Brain pericyte (primary cell): ENCODE measurements at regions not wholly inside any gene's neighbourhood (a gene's known extent, or its start where the extent isn't known, plus 50 kb on each side); places are given as distances from the start of the nearest gene placed in this dataset.
"Not testable (repeated sequence)": the region's sequence is repeated elsewhere in the genome, so short reads cannot be mapped to it uniquely, and the experiment has no call there.

Experiments used
- DNase-seq: peaks from one replicate; pipeline ENCODE4 v3.0.0-alpha.2; 2012; ENCODE audit warnings: low read depth, low spot score

DNA sequence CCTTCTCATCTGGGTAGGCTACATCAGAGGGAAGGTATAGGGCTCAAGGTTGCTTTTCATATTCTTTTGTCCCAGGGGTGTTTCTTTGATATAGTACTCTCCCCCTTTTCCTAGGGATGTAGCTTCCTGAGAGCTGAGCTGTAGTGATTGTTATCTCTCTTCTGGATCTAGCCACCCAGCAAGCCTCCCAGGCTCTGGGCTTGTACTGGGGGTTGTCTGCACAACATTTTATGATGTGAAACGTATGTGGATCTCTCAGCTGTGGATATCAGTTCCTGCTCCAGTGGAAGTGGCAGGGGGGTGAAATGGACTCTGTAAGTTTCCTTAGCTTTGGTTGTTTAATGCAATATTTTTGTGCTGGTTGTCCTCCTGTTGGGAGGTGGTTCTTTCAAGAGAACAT is 437.3 kb upstream of the SYNCRIP start:
- DNase-seq: no peak

DNA sequence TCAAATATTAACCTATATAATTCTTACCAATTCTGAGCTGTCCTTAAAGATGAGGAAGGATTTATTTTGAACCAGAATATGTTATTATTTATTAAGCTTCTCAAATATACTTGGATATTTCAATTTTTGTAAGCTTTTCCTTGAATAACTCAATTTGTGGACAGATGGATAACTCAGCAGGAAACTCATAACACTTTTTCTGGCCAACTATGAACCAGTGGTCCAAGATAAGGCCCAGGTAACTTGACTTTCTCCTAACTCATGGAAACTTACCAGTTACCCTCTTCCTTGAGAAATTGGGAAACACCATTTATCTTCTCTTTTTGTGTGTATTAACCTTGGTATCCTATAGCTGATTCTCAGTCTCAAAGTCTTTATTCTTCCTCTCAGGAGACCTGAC is 427.5 kb upstream of the SYNCRIP start:
- no peak for DNase-seq

DNA sequence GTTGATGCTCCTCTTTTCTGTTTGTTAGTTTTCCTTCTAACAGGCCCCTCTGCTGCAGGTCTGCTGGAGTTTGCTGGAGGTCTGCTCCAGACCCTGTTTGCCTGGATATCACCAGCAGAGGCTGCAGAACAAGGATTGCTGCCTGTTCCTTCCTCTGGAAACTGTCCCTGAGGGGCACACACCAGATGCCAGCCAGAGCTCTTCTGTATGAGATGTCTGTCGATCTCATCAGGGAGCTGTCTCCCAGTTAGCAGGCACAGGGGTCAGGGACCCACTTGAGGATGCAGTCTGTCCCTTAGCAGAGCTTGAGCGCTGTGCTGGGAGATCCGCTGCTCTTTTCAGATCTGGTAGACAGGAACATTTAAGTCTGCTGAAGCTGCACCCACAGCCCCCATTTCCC is 422.3 kb upstream of the SYNCRIP start:
- not testable (repeated sequence) for DNase-seq

DNA sequence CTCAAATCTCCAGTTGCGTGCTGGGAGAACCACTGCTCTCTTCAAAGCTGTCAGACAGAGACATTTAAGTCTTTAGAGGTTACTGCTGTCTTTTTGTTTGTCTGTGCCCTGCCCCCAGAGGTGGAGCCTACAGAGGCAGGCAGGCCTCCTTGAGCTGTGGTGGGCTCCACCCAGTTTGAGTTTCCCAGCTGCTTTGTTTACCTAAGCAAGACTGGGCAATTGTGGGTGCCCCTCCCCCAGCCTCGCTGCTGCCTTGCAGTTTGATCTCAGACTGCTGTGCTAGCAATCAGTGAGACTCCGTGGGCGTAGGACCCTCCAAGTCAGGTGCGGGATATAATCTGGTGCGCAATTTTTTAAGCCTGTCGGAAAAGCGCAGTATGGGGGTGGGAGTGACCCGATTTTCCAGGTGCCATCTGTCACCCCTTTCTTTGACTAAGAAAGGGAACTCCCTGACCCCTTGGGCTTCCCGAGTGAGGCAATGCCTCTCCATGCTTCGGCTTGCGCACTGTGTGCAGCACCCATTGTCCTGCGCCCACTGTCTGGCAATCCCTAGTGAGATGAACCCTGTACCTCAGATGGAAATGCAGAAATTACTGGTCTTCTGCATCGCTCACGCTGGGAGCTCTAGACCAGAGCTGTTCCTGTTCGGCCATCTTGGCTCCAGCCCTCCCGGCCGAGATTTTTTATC is 414.8 kb upstream of the SYNCRIP start:
- not testable (repeated sequence) for DNase-seq

DNA sequence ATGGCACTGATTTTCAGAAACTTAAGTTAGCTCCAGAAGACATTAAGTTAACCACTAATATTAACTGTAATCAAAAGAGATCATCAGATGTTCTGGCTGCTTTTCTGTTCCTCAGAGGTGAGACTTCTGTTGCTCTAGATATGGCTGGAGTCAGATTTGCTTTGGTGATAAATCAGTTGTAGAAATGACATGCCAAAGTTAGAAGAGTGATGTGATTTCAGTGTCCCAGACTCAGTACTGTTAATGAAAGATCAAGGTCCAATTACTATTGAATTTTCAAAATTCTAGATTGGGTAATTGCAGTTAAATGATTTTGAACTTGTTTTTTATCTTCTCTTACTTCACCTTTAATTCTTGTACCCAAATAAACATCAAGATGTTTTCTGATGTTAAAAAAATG is 402.4 kb upstream of the SYNCRIP start:
- DNase-seq: no peak

DNA sequence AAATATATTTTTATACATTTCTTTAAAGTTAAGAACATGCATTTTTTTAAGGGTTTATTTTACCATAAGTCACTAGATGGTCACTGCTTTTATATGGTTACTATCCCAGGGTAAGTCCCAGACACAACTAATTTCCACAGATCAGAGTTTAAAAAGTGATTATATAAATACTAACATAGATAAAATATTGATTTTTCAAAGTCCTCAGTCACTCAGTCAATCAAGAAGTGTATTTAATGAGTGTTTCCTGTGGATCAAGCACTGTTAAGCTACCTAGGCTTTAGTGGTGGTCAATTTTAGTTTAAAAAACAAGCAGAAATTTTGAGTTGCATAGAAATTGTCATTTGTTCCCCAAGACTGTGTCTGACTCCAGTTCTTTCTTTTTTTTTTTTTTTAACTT is 399.5 kb upstream of the SYNCRIP start:
- DNase-seq: no peak

DNA sequence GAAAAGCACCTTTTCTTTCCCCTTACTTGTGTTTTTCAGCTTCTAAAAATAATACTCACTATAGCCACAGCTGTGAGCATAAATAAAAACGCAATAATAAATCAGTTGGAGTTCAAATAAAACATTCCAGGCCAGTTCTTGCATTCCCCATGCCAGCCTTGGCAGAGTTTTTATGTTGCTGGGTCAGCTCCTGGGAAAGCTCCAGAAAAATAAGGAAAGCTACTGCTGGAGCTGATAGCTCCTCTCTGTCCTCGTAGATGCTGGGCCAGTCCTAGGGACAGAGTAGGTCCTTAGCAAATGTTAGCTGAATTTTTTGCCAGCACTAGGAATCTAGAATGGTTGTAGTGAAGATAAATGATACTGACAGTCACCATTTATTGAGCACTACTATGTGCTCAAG is 389.0 kb upstream of the SYNCRIP start:
- DNase-seq: no peak

DNA sequence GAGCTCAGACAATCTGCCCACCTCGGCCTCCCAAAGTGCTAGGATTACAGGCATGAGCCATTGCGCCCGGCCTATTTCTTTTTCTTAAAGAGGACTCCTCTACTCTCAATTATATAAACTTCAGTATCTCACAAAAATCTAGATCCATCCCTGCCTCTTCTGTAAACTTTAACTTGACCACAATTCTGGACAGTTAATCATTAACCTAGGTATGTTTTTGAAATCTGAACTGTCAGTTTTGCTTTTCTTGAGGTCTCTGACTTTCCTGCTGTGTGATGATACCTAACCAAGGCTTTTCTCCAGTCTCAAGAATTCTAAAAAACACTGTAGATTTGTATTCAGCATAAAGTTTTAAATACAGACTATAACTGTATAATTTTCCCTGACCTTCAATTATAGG is 388.2 kb upstream of the SYNCRIP start:
- DNase-seq: no peak

DNA sequence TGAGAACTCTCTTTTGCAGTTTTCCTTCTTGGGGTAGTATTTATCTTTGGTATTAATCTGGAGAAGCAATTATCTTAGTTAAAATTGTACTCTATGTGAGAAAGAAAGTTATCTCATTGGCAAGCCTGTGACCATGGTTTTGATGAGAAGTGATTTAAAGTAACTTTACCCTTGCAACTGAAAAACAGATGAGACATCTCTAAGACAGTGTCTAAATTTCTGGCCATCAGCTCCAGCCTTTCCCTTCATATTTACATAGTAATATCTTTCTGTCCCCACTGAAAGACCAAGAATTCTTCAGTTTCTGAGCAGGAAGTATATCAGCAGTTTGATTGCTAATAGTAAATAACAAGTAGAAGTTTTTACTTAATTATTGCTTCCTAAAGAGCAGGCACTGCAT is 386.1 kb upstream of the SYNCRIP start:
- no peak for DNase-seq

DNA sequence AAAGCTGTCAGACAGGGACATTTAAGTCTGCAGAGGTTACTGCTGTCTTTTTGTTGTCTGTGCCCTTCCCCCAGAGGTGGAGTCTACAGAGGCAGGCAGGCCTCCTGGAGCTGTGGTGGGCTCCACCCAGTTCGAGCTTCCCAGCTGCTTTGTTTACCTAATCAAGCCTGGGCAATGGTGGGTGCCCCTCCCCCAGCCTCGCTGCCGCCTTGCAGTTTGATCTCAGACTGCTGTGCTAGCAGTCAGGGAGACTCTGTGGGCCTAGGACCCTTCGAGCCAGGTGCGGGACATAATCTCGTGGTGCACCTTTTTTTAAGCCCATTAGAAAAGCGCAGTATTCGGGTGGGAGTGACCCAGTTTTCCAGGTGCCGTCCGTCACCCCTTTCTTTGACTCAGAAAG is 384.2 kb upstream of the SYNCRIP start:
- not testable (repeated sequence) for DNase-seq

DNA sequence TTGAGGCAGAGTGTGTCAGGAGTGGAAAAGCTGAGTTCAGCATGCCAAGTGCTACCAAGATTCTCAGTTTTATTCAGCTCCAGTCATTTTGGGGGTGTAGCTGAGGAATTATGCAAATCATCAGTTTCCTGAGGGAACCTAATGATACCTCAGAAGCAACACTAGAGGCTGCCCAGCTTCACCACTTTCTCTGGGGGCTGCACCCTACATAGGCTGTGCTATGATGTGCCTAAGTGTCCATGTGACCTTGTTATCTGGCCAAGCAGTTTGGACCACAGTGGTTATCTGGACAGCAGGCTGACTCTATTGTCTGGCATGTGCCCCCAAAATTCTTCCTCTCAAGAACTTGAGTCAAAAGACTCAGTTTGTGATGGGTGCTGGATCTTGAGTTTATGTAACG is 374.6 kb upstream of the SYNCRIP start:
- no peak for DNase-seq

DNA sequence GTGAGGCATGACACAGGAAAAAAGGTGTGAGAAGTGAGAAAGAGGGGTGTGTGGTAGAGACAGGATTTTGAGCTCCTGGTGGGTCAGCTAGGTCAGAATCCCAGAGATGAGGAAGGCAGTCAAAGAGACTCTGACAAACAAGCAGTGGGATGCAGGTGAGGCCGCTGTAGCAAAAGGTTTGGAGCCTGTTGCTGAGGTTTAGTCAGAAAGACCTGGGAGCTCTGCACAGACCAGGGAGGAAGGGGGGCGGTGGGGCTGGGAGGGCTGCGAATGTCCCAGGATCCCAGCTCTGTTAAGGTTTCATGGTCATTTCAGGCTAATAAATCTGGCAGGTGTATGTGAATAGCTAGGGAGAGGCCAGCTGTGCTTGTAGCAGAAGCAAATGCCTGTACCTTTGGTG is 373.9 kb upstream of the SYNCRIP start:
- no peak for DNase-seq

DNA sequence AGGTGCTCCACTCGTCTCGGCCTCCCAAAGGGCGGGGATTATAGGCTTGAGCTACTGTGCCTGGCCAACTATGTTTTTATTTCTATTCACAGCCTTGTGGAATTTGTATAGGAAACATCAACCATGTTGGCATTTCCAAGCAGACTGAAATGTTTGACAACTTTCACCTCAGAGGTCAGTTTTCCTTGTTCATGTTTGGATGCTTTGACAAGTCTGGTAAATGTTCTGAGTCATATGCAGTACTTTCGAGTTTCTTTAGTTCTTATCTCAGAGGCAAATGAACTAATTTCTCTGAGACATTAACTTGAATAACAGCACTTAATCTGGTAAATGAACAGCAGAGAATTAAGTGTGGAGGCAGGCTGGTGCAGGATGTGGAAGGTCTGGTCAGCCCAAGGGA is 373.4 kb upstream of the SYNCRIP start:
- no peak for DNase-seq

DNA sequence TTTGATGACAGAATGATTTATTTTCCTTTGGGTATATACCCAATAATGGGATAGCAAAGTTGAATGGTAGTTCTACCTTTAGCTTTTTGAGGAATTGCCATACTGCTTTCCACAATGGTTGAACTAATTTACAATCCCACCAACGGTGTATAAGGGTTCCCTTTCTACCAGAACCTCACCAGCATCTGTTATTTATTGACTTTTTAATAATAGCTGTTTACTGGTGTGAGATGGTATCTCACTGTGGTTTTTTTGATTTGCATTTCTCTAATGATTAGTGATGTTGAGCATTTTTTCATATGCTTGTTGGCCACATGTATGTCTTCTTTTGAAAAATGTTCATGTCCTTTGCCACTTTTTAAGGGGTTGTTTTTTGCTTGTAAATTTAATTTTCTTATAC is 370.3 kb upstream of the SYNCRIP start:
- not testable (repeated sequence) for DNase-seq

DNA sequence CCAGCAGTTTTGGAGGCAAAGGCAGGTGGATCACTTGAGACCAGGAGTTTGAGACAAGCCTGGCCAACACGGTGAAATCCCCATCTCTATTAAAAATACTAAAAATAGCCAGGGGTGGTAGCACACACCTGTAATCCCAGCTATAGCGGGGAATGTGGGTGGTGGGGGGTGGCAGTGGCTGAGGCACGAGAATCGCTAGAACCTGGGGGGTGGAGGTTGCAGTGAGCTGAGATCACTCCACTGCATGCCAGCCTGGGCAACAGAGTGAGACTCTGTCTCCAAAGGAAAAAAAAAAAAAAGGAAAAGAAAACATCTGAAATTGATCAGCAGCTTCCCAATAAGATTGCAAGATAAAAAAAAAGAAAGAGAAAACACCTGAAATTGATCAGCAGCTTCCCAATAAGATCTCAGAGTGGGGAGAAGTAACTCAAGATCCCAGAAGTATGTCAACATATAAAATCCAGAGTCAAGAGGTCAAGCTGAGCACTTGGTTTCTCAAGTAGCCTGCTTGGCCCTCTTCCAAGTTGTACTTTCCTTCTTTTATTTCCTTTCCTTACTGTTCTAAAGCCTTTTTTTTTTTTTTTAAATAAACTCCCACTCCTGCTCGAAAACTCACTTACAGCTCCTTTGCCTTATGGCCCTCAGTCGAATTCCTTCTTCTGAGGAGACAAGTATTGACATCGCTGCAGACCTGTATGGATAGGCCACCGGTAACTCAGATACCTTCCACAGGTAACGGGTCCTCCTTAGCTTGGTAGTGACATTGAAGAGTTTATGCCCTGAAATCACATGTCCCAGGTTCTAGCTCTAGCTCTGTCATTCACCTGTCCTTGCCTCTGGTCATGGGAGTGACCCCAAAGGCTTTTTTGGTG is 368.5 kb upstream of the SYNCRIP start:
- no peak for DNase-seq

DNA sequence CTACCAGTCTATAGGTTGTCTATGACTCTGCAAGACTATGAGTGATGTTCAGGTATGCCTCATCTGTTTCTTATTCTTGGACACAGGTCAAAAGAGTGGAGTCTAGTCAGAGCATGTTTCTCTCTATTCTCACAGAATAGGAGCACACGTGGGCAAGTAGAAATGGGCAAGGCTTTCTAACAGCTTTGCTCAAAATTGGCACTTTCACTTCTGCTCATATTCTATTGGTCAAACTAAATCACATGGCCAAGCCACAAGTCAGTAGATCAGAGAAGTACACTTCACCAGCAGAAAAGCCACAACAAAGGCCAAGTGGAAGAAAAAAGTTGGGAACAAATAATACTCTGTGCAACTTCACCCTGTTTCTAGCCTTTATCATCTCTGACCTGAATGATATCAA is 354.5 kb upstream of the SYNCRIP start:
- no peak for DNase-seq

DNA sequence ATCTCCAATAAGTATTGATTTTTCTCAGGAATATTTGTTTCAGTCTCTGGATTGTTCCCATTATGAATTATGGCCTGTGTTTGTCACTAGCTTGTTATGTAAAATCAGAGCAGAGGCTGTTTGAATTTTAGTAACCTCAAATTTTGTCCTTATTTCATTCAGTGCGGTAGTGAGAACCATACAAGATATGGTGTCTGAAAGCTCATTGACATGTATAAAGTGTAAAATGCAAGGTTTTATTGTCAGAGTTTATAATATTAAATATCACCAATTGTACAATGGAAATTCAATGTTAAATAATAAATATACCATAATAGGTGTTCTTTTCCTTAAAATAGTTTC is 353.3 kb upstream of the SYNCRIP start:
- DNase-seq: no peak

DNA sequence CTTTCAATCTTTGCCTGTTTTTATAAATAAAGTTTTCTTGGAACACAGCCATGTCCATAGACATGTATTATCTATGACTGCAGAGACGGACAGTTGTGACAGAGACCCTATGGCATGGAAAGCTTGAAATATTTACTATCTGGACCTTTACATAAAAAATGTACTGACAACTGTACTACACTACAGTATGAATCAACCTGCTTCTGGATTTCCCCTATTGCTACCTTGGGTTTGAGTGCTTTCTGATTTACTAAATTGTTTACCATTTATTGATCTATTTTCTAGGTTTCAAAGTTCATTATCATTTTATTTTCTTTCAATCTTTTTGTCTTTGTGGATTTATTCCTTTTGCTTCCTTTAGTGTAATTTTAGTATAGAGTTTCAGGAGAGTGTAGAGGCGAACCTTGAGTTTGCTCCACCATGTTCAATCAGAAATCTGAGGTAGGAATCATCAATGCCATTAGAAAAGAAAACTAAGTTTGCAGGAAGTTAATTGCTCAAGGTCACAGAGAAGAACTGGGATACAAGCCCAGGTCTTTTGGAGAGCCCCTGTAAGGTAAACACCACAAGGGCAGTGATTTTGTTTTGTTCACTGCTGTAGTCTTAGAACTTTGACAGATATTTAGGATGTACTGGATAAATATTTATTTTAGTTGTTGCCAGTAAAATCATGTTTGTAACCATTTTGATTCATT is 352.8 kb upstream of the SYNCRIP start:
- no peak for DNase-seq

DNA sequence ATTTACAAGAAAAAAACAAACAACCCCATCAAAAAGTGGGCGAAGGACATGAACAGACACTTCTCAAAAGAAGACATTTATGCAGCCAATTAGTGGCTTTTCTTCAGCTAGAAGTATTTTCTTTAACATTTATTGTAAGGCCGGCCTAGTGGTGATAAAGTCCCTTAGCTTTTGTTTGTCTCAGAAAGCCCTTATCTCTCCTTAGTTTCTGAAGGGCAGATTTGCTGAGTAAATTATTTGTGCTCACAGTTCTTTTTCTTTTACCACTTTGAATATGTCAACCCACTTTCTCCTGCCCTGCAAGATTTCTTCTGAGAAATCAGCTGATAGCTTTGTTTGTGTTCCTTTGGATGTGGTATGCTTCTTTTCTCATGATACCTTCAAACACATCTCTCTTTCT is 344.0 kb upstream of the SYNCRIP start:
- DNase-seq: no peak

DNA sequence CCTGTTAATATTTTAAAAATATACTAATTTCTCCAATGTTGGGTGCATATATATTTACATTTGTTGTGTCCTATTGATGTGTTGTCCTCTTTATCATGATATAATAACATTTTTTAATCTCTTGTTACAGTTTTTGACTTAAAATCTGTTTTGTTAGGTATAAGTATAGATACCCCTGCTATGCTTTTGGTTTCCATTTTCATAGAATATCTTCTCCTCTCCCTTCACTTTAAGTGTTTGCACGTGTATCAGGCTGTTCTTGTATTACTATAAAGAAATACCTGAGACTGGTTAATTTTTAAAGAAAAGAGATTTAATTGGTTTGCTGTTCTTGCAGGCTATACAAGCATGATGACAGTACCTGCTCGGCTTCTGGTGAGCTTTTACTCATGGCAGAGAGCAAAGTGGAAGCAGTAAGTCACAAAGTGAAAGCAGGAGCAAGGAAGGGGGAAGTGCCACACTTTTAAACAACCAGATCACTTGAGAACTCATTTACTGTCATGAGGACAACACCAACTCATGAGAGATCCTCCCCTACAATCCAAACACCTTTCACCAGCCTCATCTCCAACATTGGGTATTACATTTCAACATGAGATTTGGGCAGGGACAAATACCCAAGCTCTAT is 340.5 kb upstream of the SYNCRIP start:
- no peak for DNase-seq

DNA sequence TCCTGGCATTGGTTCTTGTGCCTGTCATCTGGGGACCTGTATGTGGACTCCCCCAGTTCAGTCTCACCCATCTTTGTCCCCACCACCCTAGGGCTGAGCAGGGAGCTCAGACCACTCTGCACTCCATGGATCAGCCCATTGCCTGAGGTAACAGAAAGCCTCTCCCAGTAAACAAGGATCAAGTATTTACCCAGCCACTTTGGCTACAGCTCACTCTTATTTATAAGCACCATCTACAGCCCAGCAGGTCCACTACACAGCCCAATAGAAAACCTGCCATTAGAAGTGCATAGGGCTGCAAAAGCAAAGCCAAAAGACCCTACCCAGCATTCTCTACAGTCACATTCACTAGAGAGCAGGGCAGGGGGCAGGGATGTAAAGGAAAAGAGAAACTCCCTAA is 335.0 kb upstream of the SYNCRIP start:
- no peak for DNase-seq

DNA sequence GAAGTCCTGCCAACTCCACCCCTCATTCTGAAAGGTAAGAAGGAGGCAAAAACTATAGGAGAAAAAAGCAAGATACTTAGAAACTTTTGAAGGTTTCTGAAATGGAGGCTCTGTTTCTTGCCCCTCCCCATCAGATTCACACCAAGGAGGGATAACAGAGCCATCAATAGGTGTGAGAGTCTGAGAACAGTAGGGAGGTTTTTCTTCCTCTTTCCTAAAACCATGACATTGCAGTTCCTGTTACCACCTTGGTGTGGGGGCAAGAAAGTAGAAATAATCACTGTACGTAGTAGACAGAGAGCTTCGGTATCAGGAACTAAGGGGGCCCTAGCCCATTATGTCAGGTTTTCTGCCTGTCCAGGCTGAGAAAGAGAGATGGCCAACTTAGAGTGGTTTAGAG is 333.3 kb upstream of the SYNCRIP start:
- DNase-seq: no peak
